NCI-H82 (cell line): ENCODE measurements at regions not wholly inside any gene's neighbourhood (a gene's known extent, or its start where the extent isn't known, plus 50 kb on each side); places are given as distances from the start of the nearest gene placed in this dataset.

Source experiments
- DNase-seq: peaks from one replicate; lab custom pipeline; 2025; lab: John Stamatoyannopoulos, UW

GRCh38 chr15:95972041-95972553 is 358.4 kb upstream of the NR2F2 start:
- DNase-seq = no peak

- no peak for DNase-seq
Observed at GRCh38 chr15:95972812-95973211, 357.7 kb upstream of the NR2F2 start.

- DNase-seq = no peak
Observed at GRCh38 chr15:95973566-95974256, 356.8 kb upstream of the NR2F2 start.

GRCh38 chr15:95975212-95975611 is 355.3 kb upstream of the NR2F2 start:
- no peak for DNase-seq

- DNase-seq = no peak
Observed at GRCh38 chr15:95979286-95979685, 351.2 kb upstream of the NR2F2 start.

- DNase-seq = no peak
Observed at GRCh38 chr15:95981209-95981608, 349.3 kb upstream of the NR2F2 start.

GRCh38 chr15:95987299-95987698 is 343.2 kb upstream of the NR2F2 start:
- DNase-seq = no peak

GRCh38 chr15:95987886-95988573 is 342.5 kb upstream of the NR2F2 start:
- DNase-seq = no peak

- no peak for DNase-seq
Observed at GRCh38 chr15:95988574-95988887, 342.0 kb upstream of the NR2F2 start.

- DNase-seq = no peak
Observed at GRCh38 chr15:95989392-95989791, 341.1 kb upstream of the NR2F2 start.

GRCh38 chr15:95990833-95991232 is 339.7 kb upstream of the NR2F2 start:
- DNase-seq = no peak

- no peak for DNase-seq
Observed at GRCh38 chr15:95994418-95994817, 336.1 kb upstream of the NR2F2 start.

- DNase-seq = no peak
Observed at GRCh38 chr15:95995375-95996168, 334.9 kb upstream of the NR2F2 start.

GRCh38 chr15:95996494-95996893 is 334.0 kb upstream of the NR2F2 start:
- DNase-seq = no peak

GRCh38 chr15:95998935-95999334 is 331.6 kb upstream of the NR2F2 start:
- no peak for DNase-seq

GRCh38 chr15:96002890-96003859 is 327.3 kb upstream of the NR2F2 start:
- no peak for DNase-seq

- DNase-seq = no peak
Observed at GRCh38 chr15:96005906-96006305, 324.6 kb upstream of the NR2F2 start.

- no peak for DNase-seq
Observed at GRCh38 chr15:96011136-96011535, 319.4 kb upstream of the NR2F2 start.

GRCh38 chr15:96014939-96015338 is 315.6 kb upstream of the NR2F2 start:
- DNase-seq = no peak

- no peak for DNase-seq
Observed at GRCh38 chr15:96019114-96019513, 311.4 kb upstream of the NR2F2 start.

GRCh38 chr15:96020133-96020532 is 310.4 kb upstream of the NR2F2 start:
- no peak for DNase-seq

- no peak for DNase-seq
Observed at GRCh38 chr15:96020797-96021196, 309.7 kb upstream of the NR2F2 start.
